GM23338 (cell line): ENCODE measurements at regions not wholly inside any gene's neighbourhood (a gene's known extent, or its start where the extent isn't known, plus 50 kb on each side); places are given as distances from the start of the nearest gene placed in this dataset.

Source experiments
- ATAC-seq: fragments of 200-7000 bp; cut with Tn5 transposase; 3 replicates; pipeline ENCODE4 v1.9.1; 2020
- DNase-seq: peaks from one replicate; pipeline ENCODE4 v3.0.0-alpha.2; 2015; ENCODE audit warnings: low spot score
- H2AFZ ChIP-seq: fragments of 200-600 bp; sonication (generic); 2 replicates; pipeline ENCODE4 v1.8.0; 2016; ENCODE audit warnings: antibody characterized with exemption, mild to moderate bottlenecking, moderate library complexity
- H3F3A ChIP-seq: fragments of 200-600 bp; sonication (generic); replicated peaks from 2 replicates; pipeline ENCODE4 v1.8.0; 2017; ENCODE audit warnings: antibody characterized with exemption, mixed run types, low read depth
- H3K27ac ChIP-seq: fragments of 200-600 bp; sonication (generic); 2 replicates; pipeline ENCODE4 v1.6.1; 2016; ENCODE audit warnings: low read depth
- H3K27me3 ChIP-seq: fragments of 200-600 bp; sonication (generic); 2 replicates; pipeline ENCODE4 v1.8.0; 2016; ENCODE audit warnings: mild to moderate bottlenecking, mixed run types, moderate library complexity; ENCODE audit not compliant: insufficient read depth
- H3K36me3 ChIP-seq: fragments of 200-600 bp; sonication (generic); 2 replicates; pipeline ENCODE4 v1.8.0; 2016; ENCODE audit warnings: mild to moderate bottlenecking; ENCODE audit not compliant: insufficient read depth
- H3K4me1 ChIP-seq: fragments of 200-600 bp; sonication (generic); 2 replicates; pipeline ENCODE4 v1.8.0; 2016; ENCODE audit warnings: mild to moderate bottlenecking, moderate library complexity; ENCODE audit not compliant: insufficient read depth
- H3K4me2 ChIP-seq: fragments of 200-600 bp; sonication (generic); 2 replicates; pipeline ENCODE4 v1.7.1; 2017; ENCODE audit warnings: mixed run types
- H3K4me3 ChIP-seq: fragments of 200-600 bp; sonication (generic); 2 replicates; pipeline ENCODE4 v1.6.1; 2016; ENCODE audit warnings: mixed run types
- H3K79me2 ChIP-seq: fragments of 200-600 bp; sonication (generic); replicated peaks from 2 replicates; pipeline ENCODE4 v1.8.0; 2017; ENCODE audit warnings: mild to moderate bottlenecking; ENCODE audit not compliant: insufficient read depth
- H3K9me2 ChIP-seq: fragments of 200-600 bp; sonication (generic); 2 replicates; pipeline ENCODE4 v1.8.0; 2017; ENCODE audit not compliant: insufficient read depth
- H4K20me1 ChIP-seq: fragments of 200-600 bp; sonication (generic); replicated peaks from 2 replicates; pipeline ENCODE4 v1.8.0; 2017; ENCODE audit warnings: mild to moderate bottlenecking; ENCODE audit not compliant: insufficient read depth
- H3K27ac Mint-ChIP-seq: 2 replicates; pipeline ENCODE4 v1.8.0; 2020; ENCODE audit warnings: inconsistent platforms, mild to moderate bottlenecking, moderate library complexity, mixed read lengths
- H3K27me3 Mint-ChIP-seq: 3 replicates; pipeline ENCODE4 v1.8.0; 2022; ENCODE audit warnings: low read depth, mild to moderate bottlenecking, moderate library complexity, mixed read lengths, inconsistent platforms; ENCODE audit not compliant: insufficient read depth, poor library complexity
- H3K36me3 Mint-ChIP-seq: 3 replicates; pipeline ENCODE4 v1.8.0; 2021; ENCODE audit warnings: low read depth, mild to moderate bottlenecking, inconsistent platforms, moderate library complexity, mixed read lengths
- H3K4me1 Mint-ChIP-seq: 3 replicates; pipeline ENCODE4 v1.8.0; 2020; ENCODE audit warnings: mild to moderate bottlenecking, inconsistent platforms, mixed read lengths
- H3K4me3 Mint-ChIP-seq: 3 replicates; pipeline ENCODE4 v1.8.0; 2021; ENCODE audit warnings: moderate library complexity, mild to moderate bottlenecking, inconsistent platforms, mixed read lengths
- H3K9me3 Mint-ChIP-seq: 3 replicates; pipeline ENCODE4 v1.8.0; 2020; ENCODE audit warnings: moderate library complexity, mild to moderate bottlenecking, inconsistent platforms, mixed read lengths
- CREB1 ChIP-seq: fragments of 250-450 bp; sonication (Bioruptor Pico); IDR thresholded peaks from 2 replicates; pipeline ENCODE4 v1.5.0; 2020; ENCODE audit warnings: low read depth, mild to moderate bottlenecking, moderate library complexity
- EZH2phosphoT487 ChIP-seq: fragments of 200-600 bp; sonication (generic); IDR thresholded peaks from one replicate; pipeline ENCODE4 v1.8.1; 2018; ENCODE audit warnings: antibody characterized with exemption; ENCODE audit not compliant: unreplicated experiment
- JUNB ChIP-seq: IDR thresholded peaks from one replicate; pipeline ENCODE4 v1.6.1; 2016; ENCODE audit warnings: antibody characterized with exemption; ENCODE audit not compliant: unreplicated experiment
- REST ChIP-seq: IDR thresholded peaks from one replicate; pipeline ENCODE4 v1.6.1; 2018; ENCODE audit warnings: antibody characterized with exemption; ENCODE audit not compliant: unreplicated experiment
- STAT1 ChIP-seq: IDR thresholded peaks from one replicate; pipeline ENCODE4 v1.6.1; 2016; ENCODE audit warnings: antibody characterized with exemption; ENCODE audit not compliant: unreplicated experiment
- ZNF114 ChIP-seq: fragments of 250-450 bp; sonication (Bioruptor Pico); IDR thresholded peaks from 2 replicates; pipeline ENCODE4 v1.5.0; 2020; ENCODE audit warnings: mild to moderate bottlenecking, moderate library complexity
- ZNF462 ChIP-seq: fragments of 250-450 bp; sonication (Bioruptor Pico); IDR thresholded peaks from 2 replicates; pipeline ENCODE4 v1.5.0; 2020; ENCODE audit warnings: mild to moderate bottlenecking, moderate library complexity

GRCh38 chr10:36185097-36185496 lies 543.0 kb upstream of the FZD8 start:
- peaks cover 34% of the 10 kb centered on the region for H3K4me1 ChIP-seq
- H3K4me2 ChIP-seq = no peak overlapping the region
- H3K27ac ChIP-seq = no peak overlapping the region
- H3F3A ChIP-seq = peaks cover 8% of the 10 kb centered on the region
- peaks cover 2% of the 10 kb centered on the region; the same call in 1 of the 3 replicates for H3K9me3 Mint-ChIP-seq
- no peaks in the 10 kb centered on the region for H3K79me2 ChIP-seq
- H4K20me1 ChIP-seq = no peaks in the 10 kb centered on the region
- H3K36me3 ChIP-seq = no peaks in the 10 kb centered on the region
- no peak overlapping the region for H3K4me3 Mint-ChIP-seq
- H3K36me3 Mint-ChIP-seq = peaks cover 6% of the 10 kb centered on the region; the same call in 2 of the 3 replicates
- no peak overlapping the region for H3K27ac Mint-ChIP-seq
- H3K4me1 Mint-ChIP-seq = peaks cover 46% of the 10 kb centered on the region
- no peaks in the 10 kb centered on the region for H3K9me2 ChIP-seq
- H3K27me3 Mint-ChIP-seq = peaks cover 5% of the 10 kb centered on the region
- no peak overlapping the region for H2AFZ ChIP-seq
- DNase-seq = no peak
- H3K27me3 ChIP-seq = peaks cover 32% of the 10 kb centered on the region
- H3K4me3 ChIP-seq = no peak overlapping the region
- no peak for ATAC-seq
- TF ChIP-seq STAT1 = no peak
- no peak for TF ChIP-seq ZNF114 (CRISPR knock-in tag)
- no peak for TF ChIP-seq ZNF462
- TF ChIP-seq REST = no peak
- no peak for TF ChIP-seq JUNB
- no peak for TF ChIP-seq EZH2phosphoT487
- TF ChIP-seq CREB1 = no peak
